AG10803 (cell line): ENCODE measurements at regions not wholly inside any gene's neighbourhood (a gene's known extent, or its start where the extent isn't known, plus 50 kb on each side); places are given as distances from the start of the nearest gene placed in this dataset.

ENCODE experiments used
- DNase-seq: peaks from one replicate; pipeline ENCODE4 v3.0.0; 2010; ENCODE audit warnings: low read depth
- H3K4me3 ChIP-seq: 2 replicates; pipeline ENCODE4 v1.5.1; 2011; ENCODE audit warnings: mild to moderate bottlenecking, low read length, control low read depth
- TF ChIP-seq, protein P1 (sequence below): conservative IDR thresholded peaks from 2 replicates; pipeline ENCODE4 v1.5.1; 2011; ENCODE audit warnings: mild to moderate bottlenecking, low read length, control low read depth, inconsistent platforms

DNA sequence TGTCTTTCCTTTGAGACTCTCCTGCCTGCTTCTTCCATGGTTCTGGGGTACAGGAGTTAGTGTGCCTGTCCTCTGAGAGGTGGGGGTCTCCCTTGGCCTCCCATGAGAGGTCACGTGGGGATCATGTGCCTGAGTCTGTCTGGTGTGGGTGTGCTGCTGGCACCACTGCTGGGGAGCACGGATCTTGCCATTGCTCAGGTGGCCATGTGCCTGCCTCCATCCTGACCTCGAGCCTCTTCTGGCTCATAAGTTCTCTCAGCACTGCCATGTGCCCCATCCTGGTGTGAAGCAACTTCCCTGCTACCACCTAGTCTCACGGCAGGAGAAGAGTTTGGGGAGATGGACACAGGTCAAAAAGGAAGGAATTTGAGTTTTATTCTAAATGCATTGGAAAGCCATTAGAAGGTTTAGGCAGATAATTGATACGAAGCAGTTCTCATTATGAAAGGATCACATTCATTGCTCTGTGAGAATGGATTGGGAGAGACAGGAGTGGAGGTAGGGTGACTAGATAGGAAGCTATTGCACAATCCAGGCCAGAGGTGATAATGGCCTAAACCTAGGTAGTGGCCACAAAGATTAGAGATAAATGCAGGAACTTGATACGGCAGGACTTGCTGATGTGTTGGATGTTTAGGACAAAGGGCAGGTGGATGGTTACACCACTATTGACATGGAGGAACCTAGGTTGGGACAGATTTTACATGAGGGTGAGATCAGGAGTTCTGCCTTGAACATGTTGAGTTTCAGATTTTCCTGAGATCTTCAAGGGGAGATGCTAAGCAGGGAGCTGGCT, 173.0 kb upstream of the RORA start:
- H3K4me3 ChIP-seq = no peak overlapping the region
- DNase-seq = no peak
- TF ChIP-seq, protein P1, sequence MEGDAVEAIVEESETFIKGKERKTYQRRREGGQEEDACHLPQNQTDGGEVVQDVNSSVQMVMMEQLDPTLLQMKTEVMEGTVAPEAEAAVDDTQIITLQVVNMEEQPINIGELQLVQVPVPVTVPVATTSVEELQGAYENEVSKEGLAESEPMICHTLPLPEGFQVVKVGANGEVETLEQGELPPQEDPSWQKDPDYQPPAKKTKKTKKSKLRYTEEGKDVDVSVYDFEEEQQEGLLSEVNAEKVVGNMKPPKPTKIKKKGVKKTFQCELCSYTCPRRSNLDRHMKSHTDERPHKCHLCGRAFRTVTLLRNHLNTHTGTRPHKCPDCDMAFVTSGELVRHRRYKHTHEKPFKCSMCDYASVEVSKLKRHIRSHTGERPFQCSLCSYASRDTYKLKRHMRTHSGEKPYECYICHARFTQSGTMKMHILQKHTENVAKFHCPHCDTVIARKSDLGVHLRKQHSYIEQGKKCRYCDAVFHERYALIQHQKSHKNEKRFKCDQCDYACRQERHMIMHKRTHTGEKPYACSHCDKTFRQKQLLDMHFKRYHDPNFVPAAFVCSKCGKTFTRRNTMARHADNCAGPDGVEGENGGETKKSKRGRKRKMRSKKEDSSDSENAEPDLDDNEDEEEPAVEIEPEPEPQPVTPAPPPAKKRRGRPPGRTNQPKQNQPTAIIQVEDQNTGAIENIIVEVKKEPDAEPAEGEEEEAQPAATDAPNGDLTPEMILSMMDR = no peak

DNA sequence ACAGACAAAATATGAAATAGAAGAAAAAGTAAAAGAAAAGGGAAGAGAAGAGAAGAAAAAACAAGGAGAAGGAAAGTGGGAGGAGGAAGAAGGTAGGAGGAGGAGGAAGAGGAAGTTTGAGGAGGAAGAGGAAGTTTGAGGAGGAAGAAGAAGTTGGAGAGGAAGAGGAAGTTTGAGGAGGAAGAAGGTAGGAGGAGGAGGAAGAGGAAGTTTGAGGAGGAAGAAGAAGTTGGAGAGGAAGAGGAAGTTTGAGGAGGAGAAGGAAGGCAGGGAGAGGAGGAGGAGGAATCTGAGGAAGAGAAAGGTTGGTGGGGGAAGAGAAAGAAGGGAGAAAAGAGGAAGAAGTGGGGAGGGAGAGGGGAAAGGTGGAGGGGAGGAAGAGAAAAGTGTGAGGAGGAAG, 169.2 kb upstream of the RORA start:
- no peak overlapping the region for H3K4me3 ChIP-seq
- TF ChIP-seq, protein P1 = no peak

DNA sequence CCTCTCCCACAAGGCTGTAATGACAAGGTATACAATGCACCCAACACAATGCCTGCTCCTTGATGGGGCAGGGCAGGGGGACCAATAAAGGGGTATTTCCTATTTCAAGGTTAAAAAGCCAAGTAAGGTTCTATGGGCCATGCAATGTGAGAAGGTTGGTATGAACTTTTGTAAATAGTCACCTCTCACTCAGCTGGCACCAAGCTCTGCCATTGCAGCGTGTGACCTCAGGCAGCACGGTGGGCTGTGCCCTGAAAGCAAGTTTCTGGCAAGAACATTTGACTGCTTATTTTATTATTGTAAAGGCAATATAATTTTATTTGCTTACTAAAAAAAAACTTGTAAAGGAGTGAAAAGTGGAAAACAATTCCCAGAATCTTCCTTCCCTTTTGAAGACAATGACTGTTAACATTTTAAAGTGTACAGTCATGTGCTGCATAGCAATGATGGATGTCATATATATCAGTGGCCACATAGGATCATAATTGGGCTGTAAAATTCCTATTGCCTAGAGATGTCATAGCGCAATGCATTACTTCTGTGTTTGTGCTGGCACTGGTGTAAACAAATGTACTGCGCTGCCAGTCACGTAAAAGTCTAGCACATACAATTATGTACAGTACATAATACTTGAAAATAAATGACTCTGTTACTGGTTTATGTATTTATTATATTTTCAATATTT, 167.3 kb upstream of the RORA start:
- no peak for DNase-seq
- no peak overlapping the region for H3K4me3 ChIP-seq
- TF ChIP-seq, protein P1 = no peak

More for the DNA sequence above, 169.2 kb upstream of the RORA start:
- DNase-seq = no peak

DNA sequence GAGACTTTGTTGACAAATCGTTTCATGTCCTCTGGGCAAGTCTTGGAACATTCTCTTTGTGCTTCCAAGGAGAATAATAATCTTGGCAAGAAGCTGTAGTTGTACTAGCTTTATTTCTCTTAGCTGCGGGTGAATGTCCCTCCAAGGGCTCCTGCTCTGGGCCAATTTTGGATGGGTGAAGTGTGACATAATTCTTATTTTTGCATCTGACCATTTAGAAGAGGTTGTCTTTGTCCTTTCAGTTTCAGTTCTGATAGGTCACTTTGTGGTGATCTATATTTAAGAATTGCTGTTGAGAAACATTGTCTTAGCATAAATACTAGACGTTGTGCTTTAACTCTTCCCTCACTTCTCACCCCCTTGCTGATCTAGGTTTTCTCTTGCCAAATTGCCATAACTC, 164.8 kb upstream of the RORA start:
- TF ChIP-seq, protein P1 = no peak
- no peak overlapping the region for H3K4me3 ChIP-seq
- no peak for DNase-seq

DNA sequence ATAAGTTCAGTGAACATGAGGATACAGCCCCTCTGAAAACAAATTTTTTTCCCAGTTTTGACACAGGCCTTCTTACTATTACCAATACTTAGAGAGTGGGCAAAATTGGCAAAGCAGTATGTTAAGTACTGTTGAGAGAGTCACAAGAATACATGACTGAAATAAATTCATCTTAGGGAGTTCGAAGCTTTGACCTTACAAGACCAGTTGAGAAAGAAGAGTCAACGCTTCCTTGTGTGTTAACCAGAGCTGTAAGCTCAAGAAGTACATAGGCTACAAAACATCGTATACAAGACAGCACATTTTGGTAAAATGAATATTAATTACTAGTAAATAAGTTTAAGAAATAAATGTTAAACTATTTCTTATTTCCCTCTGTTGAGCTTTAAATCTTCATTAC, 164.4 kb upstream of the RORA start:
- no peak overlapping the region for H3K4me3 ChIP-seq
- TF ChIP-seq, protein P1 = no peak
- DNase-seq = no peak

DNA sequence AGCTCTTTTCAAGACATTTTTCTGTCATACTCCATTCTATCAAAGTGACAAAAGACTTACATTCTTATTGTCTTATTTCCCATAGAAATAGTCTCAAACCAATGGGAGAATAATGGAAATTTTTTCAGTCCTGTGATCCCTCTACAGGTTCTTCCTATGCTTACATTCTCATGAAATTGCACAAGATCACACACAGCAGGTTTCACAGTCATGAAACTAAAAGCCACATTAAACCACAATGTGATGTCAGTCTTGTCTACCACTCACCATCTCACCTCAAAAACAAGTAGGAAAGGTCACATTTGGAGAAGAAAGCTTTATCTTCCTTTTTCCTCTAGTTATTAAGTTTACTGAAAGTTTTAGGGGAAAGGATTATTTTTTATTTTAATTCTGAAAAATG, 161.0 kb upstream of the RORA start:
- TF ChIP-seq, protein P1 = no peak
- H3K4me3 ChIP-seq = no peak overlapping the region
- DNase-seq = peak; percentile 28
